Parathyroid adenoma (tissue), 2 donors: ENCODE measurements at regions not wholly inside any gene's neighbourhood (a gene's known extent, or its start where the extent isn't known, plus 50 kb on each side); places are given as distances from the start of the nearest gene placed in this dataset.

Experiments used
- H2AFZ ChIP-seq: fragments of 300-600 bp; sonication (generic); one replicate; pipeline ENCODE4 v1.7.0; 2017; ENCODE audit warnings: antibody characterized with exemption, mild to moderate bottlenecking
- H3K27ac ChIP-seq: fragments of 300-600 bp; sonication (generic); one replicate; pipeline ENCODE4 v1.7.0; 2017
- H3K27me3 ChIP-seq: fragments of 300-600 bp; sonication (generic); one replicate; pipeline ENCODE4 v1.7.0; 2017; ENCODE audit warnings: low read length; ENCODE audit not compliant: control insufficient read depth, insufficient read depth
- H3K36me3 ChIP-seq: fragments of 300-600 bp; sonication (generic); one replicate; pipeline ENCODE4 v1.7.0; 2017; ENCODE audit warnings: low read length; ENCODE audit not compliant: control insufficient read depth, insufficient read depth
- H3K4me1 ChIP-seq: fragments of 300-600 bp; sonication (generic); one replicate; pipeline ENCODE4 v1.7.0; 2017; ENCODE audit warnings: control low read depth
- H3K4me2 ChIP-seq: fragments of 300-600 bp; sonication (generic); one replicate; pipeline ENCODE4 v1.7.0; 2017; ENCODE audit warnings: low read length
- H3K4me3 ChIP-seq: fragments of 300-600 bp; sonication (generic); one replicate; pipeline ENCODE4 v1.7.0; 2017; ENCODE audit warnings: low read depth, low read length
- H3K79me2 ChIP-seq: fragments of 300-600 bp; sonication (generic); one replicate; pipeline ENCODE4 v1.7.0; 2017; ENCODE audit warnings: control low read depth
- H3K9ac ChIP-seq: fragments of 300-600 bp; sonication (generic); one replicate; pipeline ENCODE4 v1.7.0; 2017; ENCODE audit warnings: mild to moderate bottlenecking
- H3K9me3 ChIP-seq: fragments of 300-600 bp; sonication (generic); one replicate; pipeline ENCODE4 v1.7.0; 2017; ENCODE audit warnings: low read length; ENCODE audit not compliant: control insufficient read depth
- TF ChIP-seq, protein P1 (sequence below): fragments of 300-600 bp; sonication (generic); IDR thresholded peaks from one replicate; pipeline ENCODE4 v1.7.0; 2017; ENCODE audit warnings: antibody characterized with exemption, mild to moderate bottlenecking
- donor health status: primary hyperparathyroidism.

DNA sequence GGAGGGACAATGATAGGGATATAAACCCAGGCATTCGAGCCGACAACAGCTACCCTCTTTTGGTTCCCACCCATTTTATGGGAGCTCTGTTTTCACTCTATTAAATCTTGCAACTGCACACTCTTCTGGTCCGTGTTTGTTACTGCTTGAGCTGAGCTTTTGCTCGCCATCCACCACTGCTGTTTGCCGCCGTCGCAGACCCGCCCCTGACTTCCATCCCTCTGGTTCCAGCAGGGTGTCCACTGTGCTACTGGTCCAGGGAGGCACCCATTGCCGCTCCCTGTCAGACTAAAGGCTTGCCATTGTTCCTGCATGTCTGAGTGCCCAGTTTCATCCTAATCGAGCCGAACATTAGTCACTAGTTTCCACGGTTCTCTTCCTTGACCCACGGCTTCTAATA, 1170.5 kb upstream of the PABPC4L start:
- no peaks in the 10 kb centered on the region for H3K9me3 ChIP-seq
- no peak overlapping the region for H3K9ac ChIP-seq
- H3K27me3 ChIP-seq: no peaks in the 10 kb centered on the region
- H3K27ac ChIP-seq: no peak overlapping the region
- no peak overlapping the region for H3K4me3 ChIP-seq
- TF ChIP-seq, protein P1, sequence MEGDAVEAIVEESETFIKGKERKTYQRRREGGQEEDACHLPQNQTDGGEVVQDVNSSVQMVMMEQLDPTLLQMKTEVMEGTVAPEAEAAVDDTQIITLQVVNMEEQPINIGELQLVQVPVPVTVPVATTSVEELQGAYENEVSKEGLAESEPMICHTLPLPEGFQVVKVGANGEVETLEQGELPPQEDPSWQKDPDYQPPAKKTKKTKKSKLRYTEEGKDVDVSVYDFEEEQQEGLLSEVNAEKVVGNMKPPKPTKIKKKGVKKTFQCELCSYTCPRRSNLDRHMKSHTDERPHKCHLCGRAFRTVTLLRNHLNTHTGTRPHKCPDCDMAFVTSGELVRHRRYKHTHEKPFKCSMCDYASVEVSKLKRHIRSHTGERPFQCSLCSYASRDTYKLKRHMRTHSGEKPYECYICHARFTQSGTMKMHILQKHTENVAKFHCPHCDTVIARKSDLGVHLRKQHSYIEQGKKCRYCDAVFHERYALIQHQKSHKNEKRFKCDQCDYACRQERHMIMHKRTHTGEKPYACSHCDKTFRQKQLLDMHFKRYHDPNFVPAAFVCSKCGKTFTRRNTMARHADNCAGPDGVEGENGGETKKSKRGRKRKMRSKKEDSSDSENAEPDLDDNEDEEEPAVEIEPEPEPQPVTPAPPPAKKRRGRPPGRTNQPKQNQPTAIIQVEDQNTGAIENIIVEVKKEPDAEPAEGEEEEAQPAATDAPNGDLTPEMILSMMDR: no peak
- no peaks in the 10 kb centered on the region for H3K4me1 ChIP-seq
- no peaks in the 10 kb centered on the region for H3K36me3 ChIP-seq
- H3K4me2 ChIP-seq: no peak overlapping the region
- no peaks in the 10 kb centered on the region for H3K79me2 ChIP-seq
- no peak overlapping the region for H2AFZ ChIP-seq

DNA sequence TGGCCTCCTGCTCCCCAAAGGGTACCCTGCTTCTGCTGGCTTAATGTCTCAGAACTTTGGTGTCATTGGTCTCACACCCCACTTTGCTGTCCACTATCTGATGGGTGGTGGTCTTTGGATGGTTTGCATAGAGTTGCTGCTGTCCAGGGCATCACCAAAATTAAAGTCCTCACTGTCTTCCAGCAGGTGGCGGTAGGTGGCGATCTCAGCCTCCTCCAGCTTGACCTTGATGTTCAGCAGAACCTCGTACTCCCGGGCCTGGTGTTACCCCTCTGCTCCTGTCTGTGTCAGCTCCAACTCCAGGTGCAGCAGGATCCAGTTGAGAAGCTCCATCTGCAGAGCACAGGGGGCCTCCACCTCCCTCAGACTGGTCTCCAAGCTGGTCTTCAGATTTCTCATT, 1169.5 kb upstream of the PABPC4L start:
- no peak overlapping the region for H3K4me3 ChIP-seq
- no peak overlapping the region for H3K9ac ChIP-seq

DNA sequence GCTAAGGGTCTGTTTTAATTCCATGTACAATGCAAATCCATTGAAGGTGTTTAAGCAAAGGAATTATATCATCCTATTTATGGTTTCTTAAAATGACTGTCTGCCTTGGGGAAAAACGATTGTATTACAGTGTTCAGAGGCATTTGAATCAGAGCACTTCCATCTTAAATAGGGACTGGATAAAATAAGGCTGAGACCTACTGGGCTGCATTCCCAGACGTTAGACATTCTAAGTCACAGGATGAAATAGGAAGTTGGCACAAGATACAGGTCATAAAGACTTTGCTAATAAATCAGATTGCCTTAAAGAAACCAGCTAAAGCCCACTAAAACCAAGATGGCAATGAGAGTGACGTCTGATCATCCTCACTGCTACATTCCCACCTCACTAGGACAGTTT, 1167.2 kb upstream of the PABPC4L start:
- Histone ChIP-seq H3K79me2 (no peaks in the 10 kb centered on the region), H3K9me3 (no peaks in the 10 kb centered on the region), H3K4me2 (no peak overlapping the region), H3K4me1 (no peaks in the 10 kb centered on the region), H2AFZ (no peak overlapping the region), H3K4me3 (no peak overlapping the region), H3K27ac (no peak overlapping the region), H3K36me3 (no peaks in the 10 kb centered on the region), H3K27me3 (no peaks in the 10 kb centered on the region), H3K9ac (no peak overlapping the region)
- TF ChIP-seq, protein P1: no peak

More for the DNA sequence above, 1169.5 kb upstream of the PABPC4L start:
- Histone ChIP-seq H3K27ac (no peak overlapping the region), H3K36me3 (no peaks in the 10 kb centered on the region), H3K27me3 (no peaks in the 10 kb centered on the region), H3K79me2 (no peaks in the 10 kb centered on the region), H3K4me1 (no peaks in the 10 kb centered on the region), H3K4me2 (no peak overlapping the region), H2AFZ (no peak overlapping the region), H3K9me3 (no peaks in the 10 kb centered on the region)
- TF ChIP-seq, protein P1: no peak

DNA sequence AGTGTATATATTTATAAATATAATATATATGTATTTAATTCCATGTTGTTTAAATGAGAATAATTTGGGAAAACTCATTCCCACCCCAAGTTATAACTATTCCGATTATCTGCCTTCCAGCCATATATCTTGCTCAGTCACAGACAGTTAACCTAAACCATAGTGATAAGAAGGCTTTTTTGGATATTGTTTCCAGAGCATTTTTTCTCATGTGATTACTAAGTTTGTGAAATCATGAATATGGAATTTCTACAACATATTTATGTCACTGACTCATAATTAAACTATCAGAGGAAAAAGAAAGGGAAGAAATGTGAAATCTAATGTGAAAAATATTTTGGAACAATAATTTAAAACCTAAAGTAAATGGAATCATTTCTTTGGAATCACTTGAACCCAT, 1163.5 kb upstream of the PABPC4L start:
- Histone ChIP-seq H3K4me2 (no peak overlapping the region), H3K36me3 (no peaks in the 10 kb centered on the region), H3K9ac (no peak overlapping the region), H3K4me1 (no peaks in the 10 kb centered on the region), H3K27me3 (no peaks in the 10 kb centered on the region), H3K4me3 (no peak overlapping the region), H3K79me2 (no peaks in the 10 kb centered on the region), H3K9me3 (no peaks in the 10 kb centered on the region), H3K27ac (no peak overlapping the region), H2AFZ (no peak overlapping the region)
- TF ChIP-seq, protein P1: no peak

DNA sequence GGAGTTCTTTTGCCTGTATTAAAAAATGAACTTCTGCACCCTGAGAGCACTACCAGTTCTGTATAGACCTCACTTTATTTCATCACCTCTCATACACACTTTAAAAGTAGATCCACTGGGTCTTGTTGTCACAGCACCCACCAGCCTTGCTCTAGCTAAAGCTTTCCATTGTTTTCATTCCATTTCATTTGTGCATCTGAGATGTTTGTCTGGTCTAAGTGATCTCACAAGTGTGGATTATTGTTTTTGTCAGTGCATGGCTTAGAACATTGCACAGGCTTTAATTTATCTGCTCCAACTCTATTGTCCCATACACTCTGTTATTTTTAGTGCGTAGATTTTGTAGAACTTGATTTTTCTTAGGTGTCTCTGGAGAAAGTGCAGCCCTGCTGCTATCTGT, 1157.5 kb upstream of the PABPC4L start:
- Histone ChIP-seq H3K36me3 (no peaks in the 10 kb centered on the region), H3K4me1 (no peaks in the 10 kb centered on the region), H3K27me3 (no peaks in the 10 kb centered on the region), H3K4me2 (no peak overlapping the region), H3K9me3 (no peaks in the 10 kb centered on the region), H3K4me3 (no peak overlapping the region), H2AFZ (no peak overlapping the region), H3K9ac (no peak overlapping the region), H3K27ac (no peak overlapping the region), H3K79me2 (no peaks in the 10 kb centered on the region)
- TF ChIP-seq, protein P1: no peak
